ENCODE measurements at regions not wholly inside any gene's neighbourhood (a gene's known extent, or its start where the extent isn't known, plus 50 kb on each side); places are given as distances from the start of the nearest gene placed in this dataset.
"Not testable (repeated sequence)": the region's sequence is repeated elsewhere in the genome, so short reads cannot be mapped to it uniquely, and the experiment has no call there.

GRCh38 chr4:26181616-26182015 is 139.2 kb upstream of the RBPJ start:
- DNase-seq: no peak

GRCh38 chr4:26183017-26183416 is 137.8 kb upstream of the RBPJ start:
- DNase-seq: no peak

GRCh38 chr4:26185436-26185835 is 135.4 kb upstream of the RBPJ start:
- DNase-seq: no peak

GRCh38 chr4:26191353-26191752 is 129.5 kb upstream of the RBPJ start:
- no peak for DNase-seq

- DNase-seq: no peak
Measured at GRCh38 chr4:26192899-26193869, 127.6 kb upstream of the RBPJ start.

- DNase-seq: no peak
Measured at GRCh38 chr4:26194764-26195163, 126.0 kb upstream of the RBPJ start.

- DNase-seq: no peak
Measured at GRCh38 chr4:26196567-26196966, 124.2 kb upstream of the RBPJ start.

- DNase-seq: peak; percentile 53 to 58
Measured at GRCh38 chr4:26197018-26197779, 123.6 kb upstream of the RBPJ start.

- not testable (repeated sequence) for DNase-seq
Measured at GRCh38 chr4:26198931-26199330, 121.9 kb upstream of the RBPJ start.

- DNase-seq: no peak
Measured at GRCh38 chr4:26199596-26199995, 121.2 kb upstream of the RBPJ start.

- no peak for DNase-seq
Measured at GRCh38 chr4:26201120-26201519, 119.7 kb upstream of the RBPJ start.

- no peak for DNase-seq
Measured at GRCh38 chr4:26204249-26204825, 116.5 kb upstream of the RBPJ start.

- no peak for DNase-seq
Measured at GRCh38 chr4:26204911-26205370, 115.9 kb upstream of the RBPJ start.

- no peak for DNase-seq
Measured at GRCh38 chr4:26206339-26206738, 114.5 kb upstream of the RBPJ start.

GRCh38 chr4:26206999-26207398 is 113.8 kb upstream of the RBPJ start:
- no peak for DNase-seq

GRCh38 chr4:26207631-26208030 is 113.2 kb upstream of the RBPJ start:
- no peak for DNase-seq

GRCh38 chr4:26208237-26208994 is 112.4 kb upstream of the RBPJ start:
- no peak for DNase-seq

GRCh38 chr4:26209378-26209777 is 111.4 kb upstream of the RBPJ start:
- not testable (repeated sequence) for DNase-seq

GRCh38 chr4:26212528-26212927 is 108.3 kb upstream of the RBPJ start:
- DNase-seq: no peak

GRCh38 chr4:26213317-26213716 is 107.5 kb upstream of the RBPJ start:
- DNase-seq: no peak

GRCh38 chr4:26214994-26215393 is 105.8 kb upstream of the RBPJ start:
- no peak for DNase-seq

GRCh38 chr4:26215725-26216124 is 105.1 kb upstream of the RBPJ start:
- DNase-seq: no peak

- DNase-seq: no peak
Measured at GRCh38 chr4:26217481-26217880, 103.3 kb upstream of the RBPJ start.

Data from stimulated activated CD4-positive, alpha-beta T cell treated with anti-CD3 and anti-CD28 coated beads, Interleukin-2, amount 100 ng/mL, for 48 hours (primary cell).